ENCODE measurements at regions not wholly inside any gene's neighbourhood (a gene's known extent, or its start where the extent isn't known, plus 50 kb on each side); places are given as distances from the start of the nearest gene placed in this dataset.

DNA sequence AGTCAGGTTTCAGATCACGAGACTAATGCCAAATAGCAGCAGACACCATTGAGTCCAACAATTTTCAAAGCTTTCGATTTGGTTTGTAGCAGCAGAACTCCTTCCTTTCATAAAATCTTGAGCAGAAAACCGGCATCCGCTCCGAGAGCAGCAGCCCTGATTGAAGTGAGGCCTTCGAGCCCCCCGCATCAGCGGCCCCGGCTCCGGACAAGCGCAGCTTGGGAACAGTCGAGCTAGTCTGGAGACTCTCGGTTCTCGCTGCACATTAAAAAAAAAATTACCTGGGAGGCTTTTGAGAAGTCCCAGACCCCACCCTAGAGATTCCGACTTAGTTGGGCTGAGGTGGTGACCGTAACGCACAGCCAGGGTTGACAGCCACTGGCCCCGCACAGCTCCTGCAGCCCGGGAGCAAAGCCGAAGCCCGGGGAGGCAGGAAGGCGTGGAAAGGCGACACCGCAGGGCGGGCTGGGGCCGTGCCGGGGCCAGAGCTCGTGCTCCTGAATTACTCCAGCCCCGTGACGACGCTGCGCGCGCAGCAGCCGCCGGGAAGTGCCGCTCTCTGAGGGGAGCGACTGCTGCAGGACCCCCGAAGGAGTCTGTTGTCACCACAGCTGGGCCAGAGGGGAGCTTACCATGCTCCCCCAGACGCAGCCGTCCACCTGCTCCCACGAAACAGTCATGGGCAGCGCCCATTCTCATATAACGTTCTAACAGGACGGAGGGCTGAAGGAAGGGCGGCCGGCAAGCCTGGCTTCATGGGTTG is 57.8 kb downstream of the SPATA19 start:
- no peak overlapping the region for H3K4me2 ChIP-seq
- 42% methylated on average over 14 of the region's 47 CpGs for WGBS (ENCODE audit: missing lambda C conversion rate)
- no peak for DNase-seq (ENCODE audit: low read depth in 1 of 2, low spot score in 1 of 2)
- H3K4me3 ChIP-seq: no peak overlapping the region
- H3K9me3 ChIP-seq: no peaks in the 10 kb centered on the region
- no peak for ATAC-seq
- FAIRE-seq: no peak
- H3K4me1 ChIP-seq: no peaks in the 10 kb centered on the region
- no peak overlapping the region for H3K27ac ChIP-seq
- POLR2A ChIA-PET: no interaction called here
- no peak for TF ChIP-seq ZNF302 (CRISPR knock-in tag; IDR thresholded peaks at IDR 0.05)
- TF ChIP-seq KDM1A (IDR thresholded peaks at IDR 0.05; ENCODE audit: low read depth): no peak
- TF ChIP-seq EP300 (IDR thresholded peaks at IDR 0.05): no peak
- no peak for TF ChIP-seq NPAS2 (CRISPR knock-in tag; IDR thresholded peaks at IDR 0.05; ENCODE audit: borderline replicate concordance)
- CTCF ChIA-PET: interaction anchor here (1.1 kb wide), 1 partner anchor 704 kb away, joined by 4 read pairs; no protein-coding TSS in a partner anchor

DNA sequence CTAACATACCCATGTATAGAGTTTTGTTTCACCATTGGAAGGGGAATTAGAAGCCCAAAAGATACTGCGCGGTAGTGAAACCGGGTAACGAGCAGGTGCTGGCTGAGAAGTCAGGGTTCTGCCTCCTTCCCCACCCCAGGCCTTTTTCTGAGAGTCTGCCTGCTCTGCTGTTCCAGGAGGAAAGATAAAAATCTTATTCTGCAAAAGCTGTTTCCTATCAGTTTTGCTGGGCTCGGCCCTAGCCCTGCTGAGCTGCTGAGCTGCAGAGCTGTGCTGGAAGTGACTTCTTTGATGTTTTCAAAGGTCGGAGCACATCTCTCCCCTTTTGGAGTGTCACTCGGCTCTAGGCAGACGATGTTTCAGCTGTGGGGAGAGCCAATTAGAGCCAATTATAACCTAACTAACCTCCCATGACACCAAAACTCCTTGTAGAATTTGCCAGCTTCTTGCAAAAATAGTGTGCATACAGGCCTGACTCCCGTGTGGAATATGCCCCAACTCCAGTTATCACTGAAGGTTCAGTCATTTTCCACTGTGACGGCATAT is 59.4 kb downstream of the SPATA19 start:
- TF ChIP-seq NFE2L2 (conservative IDR thresholded peaks at IDR 0.05; ENCODE audit: low read length): no peak
- no peak for TF ChIP-seq ZSCAN20 (CRISPR knock-in tag; IDR thresholded peaks at IDR 0.05)
- TF ChIP-seq MAFK (IDR thresholded peaks at IDR 0.05; ENCODE audit: partially characterized antibody): no peak
- TF ChIP-seq MYC (IDR thresholded peaks at IDR 0.05; ENCODE audit: borderline replicate concordance, low read length): no peak
- TF ChIP-seq EP300 (IDR thresholded peaks at IDR 0.05): no peak
- no peak for TF ChIP-seq CHD4 (IDR thresholded peaks at IDR 0.05; ENCODE audit: borderline replicate concordance)
- H3K9me3 ChIP-seq: no peaks in the 10 kb centered on the region
- 28% methylated on average over 10 of the region's 10 CpGs for WGBS (ENCODE audit: missing lambda C conversion rate)
- DNase-seq (ENCODE audit: low read depth in 1 of 2, low spot score in 1 of 2) (no peak), FAIRE-seq (no peak), ATAC-seq (no peak)
- H3K4me2 ChIP-seq: no peak overlapping the region
- ChIA-PET CTCF (no interaction called here), POLR2A (no interaction called here)
- no peak overlapping the region for H3K27ac ChIP-seq
- no peaks in the 10 kb centered on the region for H3K4me1 ChIP-seq
- H3K4me3 ChIP-seq: no peak overlapping the region

DNA sequence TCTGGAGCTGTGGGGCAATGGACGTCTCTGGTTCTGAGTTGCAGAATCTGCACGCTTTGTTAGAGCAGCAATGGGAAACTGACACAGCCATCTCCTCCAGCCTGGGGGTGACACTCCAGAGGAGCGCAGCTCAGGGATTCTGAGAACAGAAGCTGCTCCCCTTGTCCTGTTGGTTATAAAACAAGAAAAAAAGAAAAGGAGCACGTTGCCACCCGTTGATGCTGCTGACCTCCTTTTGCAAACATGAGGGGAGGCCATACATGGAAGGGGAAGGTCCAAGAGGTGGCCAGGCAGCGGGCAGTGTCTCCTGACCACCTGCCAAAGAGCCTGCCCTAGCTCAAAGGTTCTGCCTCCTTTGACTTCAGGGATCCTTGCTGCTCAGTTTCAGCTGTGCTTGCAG is 61.0 kb downstream of the SPATA19 start:
- CTCF ChIA-PET: no interaction called here
- DNase-seq (ENCODE audit: low read depth in 1 of 2, low spot score in 1 of 2): no peak
- TF ChIP-seq NR3C1 (IDR thresholded peaks at IDR 0.05) (no peak), POLR2AphosphoS2 (conservative IDR thresholded peaks at IDR 0.05; ENCODE audit: low read length) (no peak), FOSB (CRISPR knock-in tag; IDR thresholded peaks at IDR 0.05) (no peak), ZFP36 (IDR thresholded peaks at IDR 0.05; ENCODE audit: borderline replicate concordance, partially characterized antibody) (no peak), MAZ (IDR thresholded peaks at IDR 0.05; ENCODE audit: borderline replicate concordance, low read depth, low read length) (no peak), HEYL (CRISPR knock-in tag; IDR thresholded peaks at IDR 0.05) (no peak), CBX2 (IDR thresholded peaks at IDR 0.05; ENCODE audit: borderline replicate concordance, low read depth) (no peak), ESRRA (IDR thresholded peaks at IDR 0.05; ENCODE audit: borderline replicate concordance, low read length) (no peak), KDM5A (IDR thresholded peaks at IDR 0.05) (no peak), JUN (IDR thresholded peaks at IDR 0.05) (no peak), EHMT2 (IDR thresholded peaks at IDR 0.05; ENCODE audit: low read depth) (no peak), HOXB13 (CRISPR knock-in tag; IDR thresholded peaks at IDR 0.05; ENCODE audit: low read depth) (no peak), ZSCAN20 (CRISPR knock-in tag; IDR thresholded peaks at IDR 0.05) (no peak), TFCP2L1 (CRISPR knock-in tag; IDR thresholded peaks at IDR 0.05) (no peak), EP300 (IDR thresholded peaks at IDR 0.05) (no peak)
- TF ChIP-seq, protein P1, sequence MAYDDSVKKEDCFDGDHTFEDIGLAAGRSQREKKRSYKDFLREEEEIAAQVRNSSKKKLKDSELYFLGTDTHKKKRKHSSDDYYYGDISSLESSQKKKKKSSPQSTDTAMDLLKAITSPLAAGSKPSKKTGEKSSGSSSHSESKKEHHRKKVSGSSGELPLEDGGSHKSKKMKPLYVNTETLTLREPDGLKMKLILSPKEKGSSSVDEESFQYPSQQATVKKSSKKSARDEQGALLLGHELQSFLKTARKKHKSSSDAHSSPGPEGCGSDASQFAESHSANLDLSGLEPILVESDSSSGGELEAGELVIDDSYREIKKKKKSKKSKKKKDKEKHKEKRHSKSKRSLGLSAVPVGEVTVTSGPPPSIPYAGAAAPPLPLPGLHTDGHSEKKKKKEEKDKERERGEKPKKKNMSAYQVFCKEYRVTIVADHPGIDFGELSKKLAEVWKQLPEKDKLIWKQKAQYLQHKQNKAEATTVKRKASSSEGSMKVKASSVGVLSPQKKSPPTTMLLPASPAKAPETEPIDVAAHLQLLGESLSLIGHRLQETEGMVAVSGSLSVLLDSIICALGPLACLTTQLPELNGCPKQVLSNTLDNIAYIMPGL (CRISPR knock-in tag; IDR thresholded peaks at IDR 0.05; ENCODE audit: borderline replicate concordance): no peak
- TF ChIP-seq, protein P2, sequence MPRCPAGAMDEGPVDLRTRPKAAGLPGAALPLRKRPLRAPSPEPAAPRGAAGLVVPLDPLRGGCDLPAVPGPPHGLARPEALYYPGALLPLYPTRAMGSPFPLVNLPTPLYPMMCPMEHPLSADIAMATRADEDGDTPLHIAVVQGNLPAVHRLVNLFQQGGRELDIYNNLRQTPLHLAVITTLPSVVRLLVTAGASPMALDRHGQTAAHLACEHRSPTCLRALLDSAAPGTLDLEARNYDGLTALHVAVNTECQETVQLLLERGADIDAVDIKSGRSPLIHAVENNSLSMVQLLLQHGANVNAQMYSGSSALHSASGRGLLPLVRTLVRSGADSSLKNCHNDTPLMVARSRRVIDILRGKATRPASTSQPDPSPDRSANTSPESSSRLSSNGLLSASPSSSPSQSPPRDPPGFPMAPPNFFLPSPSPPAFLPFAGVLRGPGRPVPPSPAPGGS (IDR thresholded peaks at IDR 0.05): no peak
- TF ChIP-seq, protein P3, sequence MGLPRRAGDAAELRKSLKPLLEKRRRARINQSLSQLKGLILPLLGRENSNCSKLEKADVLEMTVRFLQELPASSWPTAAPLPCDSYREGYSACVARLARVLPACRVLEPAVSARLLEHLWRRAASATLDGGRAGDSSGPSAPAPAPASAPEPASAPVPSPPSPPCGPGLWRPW (IDR thresholded peaks at IDR 0.05): no peak
- TF ChIP-seq, protein P4, sequence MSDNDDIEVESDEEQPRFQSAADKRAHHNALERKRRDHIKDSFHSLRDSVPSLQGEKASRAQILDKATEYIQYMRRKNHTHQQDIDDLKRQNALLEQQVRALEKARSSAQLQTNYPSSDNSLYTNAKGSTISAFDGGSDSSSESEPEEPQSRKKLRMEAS (IDR thresholded peaks at IDR 0.05): no peak
- H3K4me3 ChIP-seq: no peak overlapping the region
- no peak for ATAC-seq
- no peak overlapping the region for H3K4me2 ChIP-seq
- WGBS (ENCODE audit: missing lambda C conversion rate): 0% methylated on average over 6 of the region's 6 CpGs
- no peaks in the 10 kb centered on the region for H3K4me1 ChIP-seq
- POLR2A ChIA-PET: no interaction called here
- H3K27ac ChIP-seq: no peak overlapping the region
- FAIRE-seq: no peak
- H3K9me3 ChIP-seq: no peaks in the 10 kb centered on the region

All from A549 (cell line).